Pancreas (tissue), 10 donors: ENCODE measurements at regions not wholly inside any gene's neighbourhood (a gene's known extent, or its start where the extent isn't known, plus 50 kb on each side); places are given as distances from the start of the nearest gene placed in this dataset.
"Not testable (repeated sequence)": the region's sequence is repeated elsewhere in the genome, so short reads cannot be mapped to it uniquely, and the experiment has no call there.

Experiments
- ATAC-seq, 4 donors: fragments of 200-7000 bp; cut with Tn5 transposase; one replicate each; pipeline versions ENCODE4 v1.8.0 to v1.9.1; 2020; ENCODE audit warnings: mild to moderate bottlenecking in 4 of 4, moderate library complexity in 4 of 4
- DNase-seq, 6 donors: peaks; one replicate each; pipeline ENCODE4 v3.0.0-alpha.2; 2020
- FAIRE-seq: peaks from 2 replicates; lab custom pipeline; 2012; peaks lifted over from hg19 to GRCh38; lab: Jason Lieb, UNC
- H3K27ac ChIP-seq, 4 donors: fragments of 200-600 bp; sonication (generic); 1 replicate in 3 of 4; 2 replicates in 1 of 4; pipeline versions ENCODE4 v1.5.0 to v1.8.0; 2020
- H3K27me3 ChIP-seq, 4 donors: fragments of 200-600 bp; one replicate each; pipeline ENCODE4 v1.8.0; 2021
- H3K36me3 ChIP-seq, 3 donors: fragments of 200-600 bp; sonication (generic) in 1 of 3; one replicate each; pipeline versions ENCODE4 v1.5.0 to v1.8.0; 2020 to 2021
- H3K4me1 ChIP-seq, 3 donors: fragments of 200-600 bp; one replicate each; pipeline ENCODE4 v1.8.0; 2021
- H3K4me3 ChIP-seq, 4 donors: fragments of 200-600 bp; sonication (generic) in 2 of 4; one replicate each; pipeline versions ENCODE4 v1.5.0 to v1.8.0; 2020 to 2021
- H3K9me3 ChIP-seq, 4 donors: fragments of 200-600 bp; one replicate each; pipeline ENCODE4 v1.8.0; 2021
- CTCF ChIP-seq, 4 donors: fragments of 200-600 bp; sonication (generic) in 3 of 4; IDR thresholded peaks; one replicate each; pipeline versions ENCODE4 v1.5.0 to v1.8.0; 2021; ENCODE audit warnings: antibody characterized with exemption in 4 of 4
- WGBS, 2 donors: extraction: QIAGEN DNeasy Blood & Tissue Kit; methylation state at CpG; one replicate each; pipeline ENCODE4 v1.1.7; 2013; 5-methylcytosine and 5-hydroxymethylcytosine counted together
- intact Hi-C, 3 donors: fragments of 100-400 bp; cut with DNase I; formaldehyde crosslinking; loops; one replicate each; pipeline versions ENCODE4 v1.11.1 to v1.14.2; 2022
- donor health status: healthy with polysubstance abuse.
- donor health status: DM: no; HTN: no; CAD: no; lungs with moderate emphysema.
- donor health status: DM: no; HTN: no; CAD: no.
- donor health status: control.
- donor health status: control.
- donor health status: Bipolar disorder and iron deficiency.
- donor health status: DM: yes; HTN: yes; CAD: no.
- donor health status: DM: no; HTN: no; CAD: no.
- donor health status: DM: no; HTN: no; CAD: no.
- donor health status: DM: yes; HTN: yes; CAD: no.

GRCh38 chr11:98531576-98531975, 489.2 kb upstream of the CNTN5 start:
- Histone ChIP-seq H3K4me3 (no peak overlapping the region), H3K27me3 (no peaks in the 10 kb centered on the region), H3K9me3 (no peaks in the 10 kb centered on the region), H3K36me3 (no peaks in the 10 kb centered on the region), H3K4me1 (no peaks in the 10 kb centered on the region), H3K27ac (no peak overlapping the region)
- no peak for DNase-seq
- FAIRE-seq = no peak
- TF ChIP-seq CTCF (IDR thresholded peaks at IDR 0.05) = no peak
- no peak for ATAC-seq
- 48 to 58% methylated on average over 1 of the region's 1 CpG for WGBS, 2 donors
- intact Hi-C loops = no loop called here

DNA sequence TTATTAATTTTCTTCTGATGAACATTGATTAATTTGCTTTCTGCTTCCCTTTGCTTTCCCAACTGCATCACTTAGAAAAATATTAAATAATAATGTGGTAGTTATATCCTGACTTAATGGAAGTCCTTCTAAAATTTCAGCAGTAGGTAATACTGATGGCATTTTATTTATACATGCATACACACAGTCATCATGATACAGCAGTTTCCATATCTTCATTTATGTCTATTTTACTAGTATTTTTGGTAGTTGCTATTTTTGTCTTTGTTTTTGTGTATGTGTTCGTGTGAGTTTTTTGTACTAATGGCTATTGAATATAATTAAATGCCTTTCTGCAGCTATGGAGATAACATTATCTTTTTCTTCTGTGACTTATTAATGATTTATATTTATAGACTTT, 484.7 kb upstream of the CNTN5 start:
- 14 to 18% methylated on average over 1 of the region's 1 CpG for WGBS, 2 donors
- no peak for TF ChIP-seq CTCF (IDR thresholded peaks at IDR 0.05)
- H3K27me3 ChIP-seq = no peaks in the 10 kb centered on the region
- no peak for FAIRE-seq
- no peaks in the 10 kb centered on the region for H3K36me3 ChIP-seq
- H3K27ac ChIP-seq = no peak overlapping the region
- no peak for ATAC-seq
- no peak for DNase-seq
- H3K4me1 ChIP-seq = no peaks in the 10 kb centered on the region
- intact Hi-C loops = no loop called here
- no peaks in the 10 kb centered on the region for H3K9me3 ChIP-seq
- no peak overlapping the region for H3K4me3 ChIP-seq

- ATAC-seq, H3K27me3 ChIP-seq, H3K36me3 ChIP-seq, H3K9me3 ChIP-seq, FAIRE-seq, intact Hi-C loops, H3K4me1 ChIP-seq, DNase-seq, H3K27ac ChIP-seq, H3K4me3 ChIP-seq: not testable (repeated sequence)
- WGBS, 2 donors = 63 to 76% methylated on average over 7 of the region's 7 CpGs
These were observed 482.4 kb upstream of the CNTN5 start for GRCh38 chr11:98538358-98538757.

DNA sequence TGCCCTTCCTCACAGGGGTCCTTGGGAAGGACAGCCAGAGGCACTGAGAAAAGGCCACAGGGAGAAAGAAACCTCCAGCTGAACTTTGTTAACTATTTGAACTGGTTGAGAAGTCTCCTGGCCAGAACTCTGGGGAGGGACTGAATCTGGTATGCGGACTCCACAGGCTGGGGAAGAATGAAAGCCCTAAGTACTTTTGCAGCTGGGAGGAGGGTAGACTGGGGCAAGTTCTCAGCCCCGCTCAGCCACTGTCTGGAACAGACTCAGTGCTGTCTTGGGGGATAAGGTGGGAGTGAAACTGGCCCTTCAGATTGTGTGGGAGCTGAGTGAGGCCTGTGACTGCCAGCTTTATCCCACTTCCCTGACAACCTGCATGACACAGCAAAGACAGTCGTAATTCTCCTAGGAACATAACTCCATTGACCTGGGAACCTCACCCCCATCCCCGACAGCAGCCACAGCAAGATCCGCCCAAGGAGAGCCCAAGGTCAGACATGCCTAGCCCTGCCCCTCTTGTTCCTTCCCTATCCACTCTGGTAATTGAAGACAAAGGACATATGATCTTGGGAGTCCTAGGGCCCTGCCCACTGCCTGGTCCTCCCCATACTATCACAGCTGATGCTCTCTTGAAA, 475.1 kb upstream of the CNTN5 start:
- TF ChIP-seq CTCF (IDR thresholded peaks at IDR 0.05) = no peak
- FAIRE-seq (no peak), ATAC-seq (no peak), DNase-seq (no peak)
- intact Hi-C loops = no loop called here
- H3K27ac ChIP-seq = no peak overlapping the region
- H3K4me3 ChIP-seq = no peak overlapping the region
- H3K4me1 ChIP-seq = no peaks in the 10 kb centered on the region
- WGBS, 2 donors = 57 to 74% methylated on average over 5 of the region's 5 CpGs
- H3K9me3 ChIP-seq = no peaks in the 10 kb centered on the region
- H3K27me3 ChIP-seq = no peaks in the 10 kb centered on the region
- H3K36me3 ChIP-seq = no peaks in the 10 kb centered on the region

DNA sequence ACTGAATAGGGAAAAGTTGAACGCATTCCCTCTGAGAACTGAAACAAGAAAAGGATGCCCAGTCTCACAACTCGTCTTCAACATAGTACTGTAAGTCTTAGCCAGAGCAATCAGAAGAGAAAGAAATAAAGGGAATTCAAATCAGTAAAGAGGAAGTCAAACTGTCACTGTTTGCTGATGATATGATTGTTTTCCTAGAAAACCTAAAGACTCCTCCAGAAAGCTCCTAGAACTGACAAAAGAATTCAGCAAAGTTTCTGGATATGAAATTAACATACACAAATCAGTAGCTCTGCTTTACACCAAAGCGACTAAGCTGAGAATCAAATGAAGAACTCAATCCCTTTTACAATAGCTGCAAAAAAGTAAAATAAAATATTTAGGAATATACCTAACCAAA, 471.2 kb upstream of the CNTN5 start:
- Histone ChIP-seq H3K27ac (no peak overlapping the region), H3K27me3 (no peaks in the 10 kb centered on the region), H3K4me1 (no peaks in the 10 kb centered on the region), H3K4me3 (no peak overlapping the region), H3K9me3 (no peaks in the 10 kb centered on the region), H3K36me3 (no peaks in the 10 kb centered on the region)
- ATAC-seq (no peak), FAIRE-seq (no peak), DNase-seq (no peak)
- WGBS, 2 donors = 66 to 67% methylated on average over 3 of the region's 3 CpGs
- TF ChIP-seq CTCF (IDR thresholded peaks at IDR 0.05) = no peak
- intact Hi-C loops = no loop called here
